Neural progenitor cell (in vitro differentiated cells): ENCODE measurements at regions not wholly inside any gene's neighbourhood (a gene's known extent, or its start where the extent isn't known, plus 50 kb on each side); places are given as distances from the start of the nearest gene placed in this dataset.

ENCODE experiments used
- DNase-seq: peaks from one replicate; pipeline ENCODE4 v3.0.0-alpha.2; 2016; ENCODE audit warnings: low spot score
- H2AFZ ChIP-seq: fragments of 200-600 bp; sonication (generic); replicated peaks from 2 replicates; pipeline ENCODE4 v1.6.1; 2016; ENCODE audit warnings: antibody characterized with exemption
- H3F3A ChIP-seq: fragments of 200-600 bp; sonication (generic); 2 replicates; pipeline ENCODE4 v1.6.1; 2016; ENCODE audit warnings: antibody characterized with exemption, low read depth
- H3K27ac ChIP-seq: fragments of 200-600 bp; sonication (generic); 2 replicates; pipeline ENCODE4 v1.5.1; 2016; ENCODE audit warnings: mild to moderate bottlenecking
- H3K27me3 ChIP-seq: fragments of 200-600 bp; sonication (generic); 2 replicates; pipeline ENCODE4 v1.6.1; 2016; ENCODE audit warnings: mild to moderate bottlenecking, moderate library complexity
- H3K36me3 ChIP-seq: fragments of 200-600 bp; sonication (generic); 2 replicates; pipeline ENCODE4 v1.5.1; 2016
- H3K4me1 ChIP-seq: fragments of 200-600 bp; sonication (generic); 2 replicates; pipeline ENCODE4 v1.6.1; 2016; ENCODE audit warnings: mixed run types
- H3K4me2 ChIP-seq: fragments of 200-600 bp; sonication (generic); 2 replicates; pipeline ENCODE4 v1.6.1; 2016
- H3K4me3 ChIP-seq: fragments of 200-600 bp; sonication (generic); 2 replicates; pipeline ENCODE4 v1.5.1; 2016
- H3K79me2 ChIP-seq: fragments of 200-600 bp; sonication (generic); 2 replicates; pipeline ENCODE4 v1.6.1; 2016; ENCODE audit warnings: low read depth
- H3K9ac ChIP-seq: fragments of 200-600 bp; sonication (generic); 2 replicates; pipeline ENCODE4 v1.6.1; 2016
- H3K9me3 ChIP-seq: fragments of 200-600 bp; sonication (generic); 2 replicates; pipeline ENCODE4 v1.5.1; 2016; ENCODE audit warnings: low read depth
- H4K20me1 ChIP-seq: fragments of 200-600 bp; sonication (generic); 2 replicates; pipeline ENCODE4 v1.6.1; 2016; ENCODE audit warnings: low read depth
- H3K27ac Mint-ChIP-seq: 3 replicates; pipeline ENCODE4 v1.8.0; 2021; ENCODE audit warnings: mixed read lengths
- H3K27me3 Mint-ChIP-seq: 2 replicates; pipeline ENCODE4 v1.8.0; 2022; ENCODE audit warnings: low read depth, mild to moderate bottlenecking, inconsistent platforms, moderate library complexity, mixed read lengths; ENCODE audit not compliant: insufficient read depth
- H3K36me3 Mint-ChIP-seq: 3 replicates; pipeline ENCODE4 v1.8.0; 2021; ENCODE audit warnings: mixed read lengths
- H3K4me1 Mint-ChIP-seq: 3 replicates; pipeline ENCODE4 v1.8.0; 2021; ENCODE audit warnings: mixed read lengths
- H3K4me3 Mint-ChIP-seq: 3 replicates; pipeline ENCODE4 v1.8.0; 2021; ENCODE audit warnings: mild to moderate bottlenecking, moderate library complexity, mixed read lengths
- H3K9me3 Mint-ChIP-seq: 3 replicates; pipeline ENCODE4 v1.8.0; 2020; ENCODE audit warnings: mixed read lengths
- CTCF ChIP-seq: fragments of 200-600 bp; sonication (generic); IDR thresholded peaks from 2 replicates; pipeline ENCODE4 v1.5.1; 2017; ENCODE audit warnings: antibody characterized with exemption, mild to moderate bottlenecking
- EZH2 ChIP-seq: fragments of 200-600 bp; sonication (generic); IDR thresholded peaks from 2 replicates; pipeline ENCODE4 v1.6.1; 2017; ENCODE audit warnings: antibody characterized with exemption, mild to moderate bottlenecking, moderate library complexity
- EZH2phosphoT487 ChIP-seq: fragments of 200-600 bp; sonication (generic); IDR thresholded peaks from 2 replicates; pipeline ENCODE4 v1.6.1; 2017; ENCODE audit warnings: antibody characterized with exemption

GRCh38 chr2:194870974-194871535 lies 786.0 kb upstream of the SLC39A10 start:
- H3K27me3 ChIP-seq: no peaks in the 10 kb centered on the region
- no peaks in the 10 kb centered on the region for H3K79me2 ChIP-seq
- no peaks in the 10 kb centered on the region for H3K36me3 Mint-ChIP-seq
- peaks cover 7% of the 10 kb centered on the region for H3K4me1 Mint-ChIP-seq
- no peak for DNase-seq
- H3K9me3 ChIP-seq: no peaks in the 10 kb centered on the region
- no peak overlapping the region for H3K27ac ChIP-seq
- no peak overlapping the region for H3K4me3 Mint-ChIP-seq
- H3K27ac Mint-ChIP-seq: no peak overlapping the region
- H3F3A ChIP-seq: no peaks in the 10 kb centered on the region
- H3K9me3 Mint-ChIP-seq: no peaks in the 10 kb centered on the region
- no peak for TF ChIP-seq EZH2phosphoT487
- TF ChIP-seq EZH2: no peak
- no peak for TF ChIP-seq CTCF
- no peaks in the 10 kb centered on the region for H3K4me1 ChIP-seq
- no peaks in the 10 kb centered on the region for H3K36me3 ChIP-seq
- no peak overlapping the region for H3K4me3 ChIP-seq
- no peak overlapping the region for H3K9ac ChIP-seq
- H3K4me2 ChIP-seq: no peak overlapping the region
- no peaks in the 10 kb centered on the region for H3K27me3 Mint-ChIP-seq
- no peaks in the 10 kb centered on the region for H4K20me1 ChIP-seq
- H2AFZ ChIP-seq: no peak overlapping the region

- no peaks in the 10 kb centered on the region for H3F3A ChIP-seq
- Mint-ChIP-seq H3K9me3 (no peaks in the 10 kb centered on the region), H3K27ac (no peak overlapping the region), H3K36me3 (no peaks in the 10 kb centered on the region), H3K4me3 (no peak overlapping the region), H3K4me1 (peaks cover 7% of the 10 kb centered on the region), H3K27me3 (no peaks in the 10 kb centered on the region)
- no peak overlapping the region for H3K9ac ChIP-seq
- TF ChIP-seq EZH2: no peak
- TF ChIP-seq CTCF: peak; percentile 58
- H3K4me2 ChIP-seq: no peak overlapping the region
- no peak overlapping the region for H3K27ac ChIP-seq
- H3K36me3 ChIP-seq: no peaks in the 10 kb centered on the region
- DNase-seq: no peak
- no peaks in the 10 kb centered on the region for H4K20me1 ChIP-seq
- no peaks in the 10 kb centered on the region for H3K9me3 ChIP-seq
- no peaks in the 10 kb centered on the region for H3K27me3 ChIP-seq
- H3K4me3 ChIP-seq: no peak overlapping the region
- H2AFZ ChIP-seq: no peak overlapping the region
- no peaks in the 10 kb centered on the region for H3K79me2 ChIP-seq
- H3K4me1 ChIP-seq: no peaks in the 10 kb centered on the region
Observed at GRCh38 chr2:194867328-194867727, 789.7 kb upstream of the SLC39A10 start.

- H3K27ac Mint-ChIP-seq: no peak overlapping the region
- TF ChIP-seq EZH2phosphoT487 (no peak), EZH2 (no peak), CTCF (no peak)
- no peaks in the 10 kb centered on the region for H3K36me3 Mint-ChIP-seq
- Histone ChIP-seq H3K9me3 (no peaks in the 10 kb centered on the region), H3F3A (no peaks in the 10 kb centered on the region), H3K4me3 (no peak overlapping the region), H3K27me3 (no peaks in the 10 kb centered on the region), H3K27ac (no peak overlapping the region), H3K4me1 (no peaks in the 10 kb centered on the region), H3K79me2 (no peaks in the 10 kb centered on the region), H3K4me2 (no peak overlapping the region), H3K9ac (no peak overlapping the region), H2AFZ (no peak overlapping the region), H3K36me3 (no peaks in the 10 kb centered on the region), H4K20me1 (no peaks in the 10 kb centered on the region)
- no peaks in the 10 kb centered on the region for H3K27me3 Mint-ChIP-seq
- H3K4me3 Mint-ChIP-seq: no peak overlapping the region
- H3K9me3 Mint-ChIP-seq: peaks cover 6% of the 10 kb centered on the region
- no peak for DNase-seq
- no peaks in the 10 kb centered on the region for H3K4me1 Mint-ChIP-seq
Observed at GRCh38 chr2:194854941-194855340, 802.1 kb upstream of the SLC39A10 start.
